Esophagus (tissue), 2 donors: ENCODE measurements at regions not wholly inside any gene's neighbourhood (a gene's known extent, or its start where the extent isn't known, plus 50 kb on each side); places are given as distances from the start of the nearest gene placed in this dataset.

Source experiments
- H3K27ac ChIP-seq, 2 donors: one replicate each; pipeline ENCODE4 v1.5.1; 2013; ENCODE audit warnings: low read depth in 2 of 2, mild to moderate bottlenecking in 2 of 2, inconsistent platforms in 1 of 2, low read length in 1 of 2, moderate library complexity in 1 of 2
- H3K27me3 ChIP-seq, 2 donors: one replicate each; pipeline ENCODE4 v1.6.1; 2013; ENCODE audit warnings: low read length in 2 of 2, control low read depth in 1 of 2, mild to moderate bottlenecking in 1 of 2; ENCODE audit not compliant: insufficient read depth in 2 of 2, control insufficient read depth in 1 of 2
- H3K36me3 ChIP-seq, 2 donors: one replicate each; pipeline ENCODE4 v1.6.1; 2013; ENCODE audit warnings: low read length in 1 of 2; ENCODE audit not compliant: control insufficient read depth in 2 of 2, insufficient read depth in 2 of 2
- H3K4me1 ChIP-seq, 2 donors: one replicate each; pipeline ENCODE4 v1.6.1; 2013; ENCODE audit warnings: low read length in 1 of 2; ENCODE audit not compliant: control insufficient read depth in 2 of 2, insufficient read depth in 2 of 2
- H3K4me3 ChIP-seq, 2 donors: one replicate each; pipeline ENCODE4 v1.5.1; 2013; ENCODE audit warnings: low read length in 2 of 2, mild to moderate bottlenecking in 2 of 2, low read depth in 1 of 2, moderate library complexity in 1 of 2
- H3K9me3 ChIP-seq, 2 donors: one replicate each; pipeline ENCODE4 v1.6.1; 2013; ENCODE audit warnings: mild to moderate bottlenecking in 2 of 2, low read depth in 1 of 2, low read length in 1 of 2, moderate library complexity in 1 of 2; ENCODE audit not compliant: control insufficient read depth in 2 of 2, insufficient read depth in 1 of 2
- WGBS, 2 donors: extraction: QIAGEN DNeasy Blood & Tissue Kit; methylation state at CpG; one replicate each; pipeline ENCODE4 v1.1.7; 2013; 5-methylcytosine and 5-hydroxymethylcytosine counted together
- donor health status: healthy with polysubstance abuse.
- donor health status: Bipolar disorder and iron deficiency.

DNA sequence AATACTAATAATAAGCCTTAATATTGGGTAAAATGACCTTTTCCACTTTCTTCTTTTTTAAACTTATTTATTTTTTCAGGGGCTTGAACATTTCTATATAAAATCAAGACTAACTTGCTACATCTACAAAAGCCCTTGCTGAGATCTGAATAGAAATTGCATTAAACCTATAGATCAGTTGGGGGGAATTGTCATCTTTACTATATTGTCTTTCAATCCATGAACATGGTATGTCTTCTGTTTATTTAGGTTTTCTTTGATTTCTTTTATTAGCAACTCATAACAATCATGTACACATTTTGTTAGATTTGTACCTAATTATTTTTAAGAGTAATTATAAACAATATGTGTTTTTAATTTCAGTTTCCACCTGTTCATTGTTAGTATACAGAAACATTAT, 96.4 kb upstream of the SLC22A23 start:
- H3K4me1 ChIP-seq, result peaks cover 0 to 4% of the 10 kb centered on the region in 2 donors
- no peak overlapping the region for H3K4me3 ChIP-seq
- H3K9me3 ChIP-seq, result no peaks in the 10 kb centered on the region
- H3K27ac ChIP-seq, result no peak overlapping the region
- H3K27me3 ChIP-seq, result no peaks in the 10 kb centered on the region
- H3K36me3 ChIP-seq, result no peaks in the 10 kb centered on the region

DNA sequence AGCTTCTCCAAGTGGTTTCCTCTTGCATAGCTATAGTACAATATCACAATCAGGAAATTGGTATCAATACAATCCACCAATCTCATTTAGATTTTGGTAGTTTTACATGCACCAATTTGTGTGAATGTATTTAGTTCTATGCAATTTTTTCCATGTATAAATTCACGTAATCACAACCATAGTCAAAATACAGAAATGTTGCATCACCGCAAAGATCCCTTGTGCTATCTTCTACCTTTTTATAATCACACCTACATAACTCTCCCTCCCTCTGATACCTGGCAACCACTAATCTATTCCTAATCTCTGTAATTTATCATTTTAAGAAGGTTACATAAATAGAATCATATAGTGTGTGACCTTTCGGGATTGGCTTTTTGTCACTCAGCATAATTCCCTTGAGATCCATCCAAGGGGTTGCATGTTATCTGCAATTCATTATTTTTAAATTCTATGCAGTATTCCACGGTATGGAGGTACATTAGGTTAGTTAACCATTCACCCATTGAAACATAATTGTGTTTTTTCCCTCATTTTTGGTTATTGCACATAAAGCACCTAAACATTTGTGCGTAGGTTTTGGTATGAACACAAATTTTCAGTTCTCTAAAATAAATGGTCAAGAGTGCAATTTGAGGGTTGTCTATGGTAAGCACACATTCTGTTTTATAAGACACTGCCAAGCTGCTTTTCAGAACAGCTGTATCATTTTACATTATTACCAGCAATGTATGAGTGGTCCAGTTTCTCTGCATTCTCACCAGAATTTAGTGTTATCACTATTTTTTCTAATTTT, 95.1 kb upstream of the SLC22A23 start:
- 80 to 87% methylated on average over 5 of the region's 5 CpGs for WGBS, 2 donors
- no peaks in the 10 kb centered on the region for H3K9me3 ChIP-seq
- H3K36me3 ChIP-seq, result no peaks in the 10 kb centered on the region
- H3K4me1 ChIP-seq, result peaks cover 0 to 4% of the 10 kb centered on the region in 2 donors
- no peak overlapping the region for H3K4me3 ChIP-seq
- H3K27ac ChIP-seq, result no peak overlapping the region
- no peaks in the 10 kb centered on the region for H3K27me3 ChIP-seq

DNA sequence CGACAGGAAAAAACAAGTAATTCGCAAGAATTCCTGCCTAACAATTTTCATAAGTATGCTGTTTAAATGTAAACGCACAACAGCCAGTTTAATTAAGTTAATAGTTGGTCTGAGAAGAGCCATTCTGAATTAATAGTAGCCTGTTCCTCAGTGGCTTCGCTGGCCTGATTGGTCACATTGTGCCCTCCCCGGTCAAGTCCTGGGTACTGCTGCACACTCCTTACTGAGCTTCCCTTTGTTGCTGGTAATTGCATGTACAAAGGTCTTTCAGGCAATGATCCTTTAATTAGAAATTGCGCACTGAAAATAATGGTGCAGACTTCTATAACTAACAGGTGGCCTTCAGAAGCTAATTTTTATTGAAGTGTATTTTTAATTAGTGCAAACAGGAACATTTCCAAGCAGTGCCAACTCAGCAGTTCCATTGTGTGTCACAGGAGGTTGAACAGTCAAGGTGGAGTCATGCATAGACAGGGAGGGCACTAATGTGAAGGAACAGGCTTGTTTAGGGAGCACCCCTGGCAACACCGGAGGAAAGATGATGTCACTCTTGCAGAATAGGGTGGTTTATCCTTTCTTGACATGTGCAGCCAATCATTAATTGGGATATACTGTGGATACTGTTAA, 92.6 kb upstream of the SLC22A23 start:
- no peaks in the 10 kb centered on the region for H3K27me3 ChIP-seq
- H3K4me3 ChIP-seq, result no peak overlapping the region
- no peaks in the 10 kb centered on the region for H3K9me3 ChIP-seq
- 77% methylated on average over 7 of the region's 7 CpGs for WGBS, 2 donors
- H3K36me3 ChIP-seq, result no peaks in the 10 kb centered on the region
- H3K27ac ChIP-seq, result peak overlapping the region in 1 of 2 donors; percentile 10
- H3K4me1 ChIP-seq, result peaks cover 0 to 4% of the 10 kb centered on the region in 2 donors

GRCh38 chr6:3546121-3546520, 89.3 kb upstream of the SLC22A23 start:
- Histone ChIP-seq H3K27me3 (no peaks in the 10 kb centered on the region), H3K4me3 (no peak overlapping the region), H3K4me1 (peaks cover 0 to 7% of the 10 kb centered on the region in 2 donors), H3K9me3 (peaks cover 0 to 5% of the 10 kb centered on the region in 2 donors), H3K27ac (no peak overlapping the region), H3K36me3 (no peaks in the 10 kb centered on the region)
- 57% methylated on average over 2 of the region's 2 CpGs for WGBS, 2 donors

GRCh38 chr6:3545156-3545555, 88.3 kb upstream of the SLC22A23 start:
- Histone ChIP-seq H3K27ac (no peak overlapping the region), H3K27me3 (no peaks in the 10 kb centered on the region), H3K36me3 (no peaks in the 10 kb centered on the region), H3K4me3 (no peak overlapping the region), H3K9me3 (peaks cover 0 to 5% of the 10 kb centered on the region in 2 donors), H3K4me1 (peaks cover 0 to 7% of the 10 kb centered on the region in 2 donors)
- WGBS, 2 donors, result 93 to 97% methylated on average over 1 of the region's 1 CpG

DNA sequence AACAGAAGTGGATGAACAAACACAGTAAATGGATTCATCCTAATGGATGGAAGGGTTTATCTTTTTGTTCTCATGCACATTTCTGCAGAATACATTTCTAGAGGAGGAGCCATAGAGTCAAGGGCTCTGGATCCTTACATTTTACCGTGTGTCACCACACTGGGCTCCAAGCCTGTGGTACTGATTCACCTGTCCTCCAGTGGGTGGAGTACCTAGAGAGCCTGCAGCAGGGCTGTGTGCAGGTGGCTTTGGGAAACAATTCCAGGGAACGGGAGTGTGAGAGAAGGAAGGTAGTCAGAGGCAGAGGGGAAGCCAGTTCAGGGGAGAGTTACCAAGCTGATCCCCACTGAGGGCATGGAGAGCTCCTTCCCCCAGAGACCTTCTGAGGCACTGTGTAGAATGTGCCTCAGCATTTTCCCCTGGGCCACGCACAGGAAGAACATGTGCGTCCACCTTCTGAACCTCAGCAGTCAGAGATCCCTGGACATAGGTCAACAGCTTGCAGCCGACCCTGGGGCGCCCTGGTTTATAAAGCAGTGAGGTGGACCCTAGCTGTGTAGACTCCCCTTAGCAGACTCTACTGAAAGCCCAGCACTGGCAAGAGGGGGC, 85.3 kb upstream of the SLC22A23 start:
- Histone ChIP-seq H3K36me3 (no peaks in the 10 kb centered on the region), H3K4me3 (no peak overlapping the region), H3K9me3 (peaks cover 0 to 5% of the 10 kb centered on the region in 2 donors), H3K27ac (no peak overlapping the region), H3K27me3 (no peaks in the 10 kb centered on the region), H3K4me1 (peaks cover 0 to 3% of the 10 kb centered on the region in 2 donors)
- 75 to 80% methylated on average over 6 of the region's 6 CpGs for whole genome bisulfite sequencing, 2 donors

DNA sequence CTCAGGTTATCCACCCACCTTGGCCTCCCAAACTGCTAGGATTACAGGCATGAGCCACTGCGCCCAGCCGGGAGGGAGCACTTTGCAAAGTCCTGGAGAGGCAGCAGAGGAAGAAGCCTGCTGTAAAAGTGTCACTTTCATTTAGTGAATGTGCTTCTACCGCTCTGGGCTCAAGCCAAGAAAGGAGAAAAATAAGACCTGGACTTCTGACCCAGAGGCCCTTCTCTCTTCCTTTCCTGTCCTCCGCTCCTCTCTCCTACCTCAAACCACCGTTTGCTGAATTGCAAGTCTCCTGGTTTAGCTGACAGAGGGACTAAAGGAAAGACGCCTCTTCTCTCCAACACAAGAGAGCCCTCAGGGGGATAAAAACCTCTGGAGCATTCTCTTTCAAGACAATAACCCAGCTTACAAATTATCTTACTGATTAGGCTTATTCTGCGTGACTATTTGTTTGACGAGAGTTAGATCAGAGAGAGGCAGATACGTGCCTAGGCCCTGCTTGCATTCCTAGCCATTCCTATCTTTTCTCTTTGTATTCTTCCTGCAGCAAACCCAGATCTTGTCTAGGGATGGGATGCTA, 84.2 kb upstream of the SLC22A23 start:
- H3K27me3 ChIP-seq, result no peaks in the 10 kb centered on the region
- peaks cover 0 to 3% of the 10 kb centered on the region in 2 donors for H3K4me1 ChIP-seq
- WGBS, 2 donors, result 69 to 83% methylated on average over 9 of the region's 9 CpGs
- peaks cover 0 to 5% of the 10 kb centered on the region in 2 donors for H3K9me3 ChIP-seq
- no peaks in the 10 kb centered on the region for H3K36me3 ChIP-seq
- no peak overlapping the region for H3K27ac ChIP-seq
- no peak overlapping the region for H3K4me3 ChIP-seq

- no peak overlapping the region for H3K4me3 ChIP-seq
- H3K4me1 ChIP-seq, result peaks cover 0 to 3% of the 10 kb centered on the region in 2 donors
- no peaks in the 10 kb centered on the region for H3K27me3 ChIP-seq
- peaks cover 0 to 5% of the 10 kb centered on the region in 2 donors for H3K9me3 ChIP-seq
- H3K27ac ChIP-seq, result no peak overlapping the region
- WGBS, 2 donors, result 93 to 95% methylated on average over 8 of the region's 8 CpGs
- H3K36me3 ChIP-seq, result no peaks in the 10 kb centered on the region
Observed at GRCh38 chr6:3540253-3540820, 83.5 kb upstream of the SLC22A23 start.

DNA sequence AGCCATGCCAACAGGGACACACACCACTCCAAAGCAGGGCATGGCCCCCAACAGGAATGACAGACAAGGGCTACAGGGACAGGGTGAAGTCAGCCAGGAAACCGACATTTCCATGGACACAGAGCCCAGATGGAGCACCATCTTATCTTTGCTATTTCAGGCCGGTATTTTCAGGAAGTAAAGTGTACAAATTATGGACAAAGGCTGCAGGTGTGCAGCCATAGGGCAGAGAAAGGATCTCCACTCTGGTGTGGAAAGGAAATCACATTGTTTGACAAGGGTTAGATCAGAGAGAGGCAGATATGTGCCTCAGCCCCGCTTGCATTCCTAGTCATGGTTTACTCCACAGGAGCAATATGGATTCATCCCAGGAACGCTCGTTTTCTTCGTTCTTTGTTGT, 81.7 kb upstream of the SLC22A23 start:
- H3K9me3 ChIP-seq, result peaks cover 0 to 5% of the 10 kb centered on the region in 2 donors
- H3K4me1 ChIP-seq, result peaks cover 0 to 3% of the 10 kb centered on the region in 2 donors
- no peak overlapping the region for H3K4me3 ChIP-seq
- no peaks in the 10 kb centered on the region for H3K27me3 ChIP-seq
- H3K36me3 ChIP-seq, result no peaks in the 10 kb centered on the region
- 63 to 79% methylated on average over 6 of the region's 6 CpGs for WGBS, 2 donors
- H3K27ac ChIP-seq, result no peak overlapping the region
